ENCODE measurements at regions not wholly inside any gene's neighbourhood (a gene's known extent, or its start where the extent isn't known, plus 50 kb on each side); places are given as distances from the start of the nearest gene placed in this dataset.
"Not testable (repeated sequence)": the region's sequence is repeated elsewhere in the genome, so short reads cannot be mapped to it uniquely, and the experiment has no call there.

DNA sequence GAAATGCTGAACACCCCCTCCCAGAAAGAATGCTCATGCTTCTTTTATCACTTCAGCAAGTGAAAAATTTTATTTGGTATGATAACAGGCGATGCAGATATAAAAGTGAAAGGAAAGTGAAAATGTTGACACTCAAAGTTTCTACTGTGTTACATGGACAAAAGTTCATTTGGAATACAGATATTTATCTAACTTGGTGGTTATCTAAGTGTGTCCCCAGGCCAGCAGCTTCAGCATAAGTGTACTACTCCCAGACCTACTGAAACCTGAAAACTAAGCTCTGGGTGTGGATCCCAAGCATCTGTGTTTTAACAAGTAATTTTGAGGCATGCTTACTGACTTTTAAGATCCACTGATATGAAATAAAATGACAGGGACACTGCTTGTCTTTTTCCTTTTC is 157.1 kb upstream of the BCHE start:
- H3K27ac Mint-ChIP-seq, result no peak overlapping the region
- TF ChIP-seq, protein P1, sequence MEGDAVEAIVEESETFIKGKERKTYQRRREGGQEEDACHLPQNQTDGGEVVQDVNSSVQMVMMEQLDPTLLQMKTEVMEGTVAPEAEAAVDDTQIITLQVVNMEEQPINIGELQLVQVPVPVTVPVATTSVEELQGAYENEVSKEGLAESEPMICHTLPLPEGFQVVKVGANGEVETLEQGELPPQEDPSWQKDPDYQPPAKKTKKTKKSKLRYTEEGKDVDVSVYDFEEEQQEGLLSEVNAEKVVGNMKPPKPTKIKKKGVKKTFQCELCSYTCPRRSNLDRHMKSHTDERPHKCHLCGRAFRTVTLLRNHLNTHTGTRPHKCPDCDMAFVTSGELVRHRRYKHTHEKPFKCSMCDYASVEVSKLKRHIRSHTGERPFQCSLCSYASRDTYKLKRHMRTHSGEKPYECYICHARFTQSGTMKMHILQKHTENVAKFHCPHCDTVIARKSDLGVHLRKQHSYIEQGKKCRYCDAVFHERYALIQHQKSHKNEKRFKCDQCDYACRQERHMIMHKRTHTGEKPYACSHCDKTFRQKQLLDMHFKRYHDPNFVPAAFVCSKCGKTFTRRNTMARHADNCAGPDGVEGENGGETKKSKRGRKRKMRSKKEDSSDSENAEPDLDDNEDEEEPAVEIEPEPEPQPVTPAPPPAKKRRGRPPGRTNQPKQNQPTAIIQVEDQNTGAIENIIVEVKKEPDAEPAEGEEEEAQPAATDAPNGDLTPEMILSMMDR (IDR thresholded peaks at IDR 0.05), result no peak
- no peaks in the 10 kb centered on the region for H3K36me3 Mint-ChIP-seq (ENCODE audit: low read depth)
- H3K4me1 Mint-ChIP-seq (ENCODE audit: low read depth), result no peaks in the 10 kb centered on the region
- peaks cover 38% of the 10 kb centered on the region for H3K9me3 Mint-ChIP-seq
- H3K27me3 Mint-ChIP-seq (ENCODE audit: insufficient read depth), result no peaks in the 10 kb centered on the region
- DNase-seq, result no peak
- H3K4me3 Mint-ChIP-seq, result no peak overlapping the region

DNA sequence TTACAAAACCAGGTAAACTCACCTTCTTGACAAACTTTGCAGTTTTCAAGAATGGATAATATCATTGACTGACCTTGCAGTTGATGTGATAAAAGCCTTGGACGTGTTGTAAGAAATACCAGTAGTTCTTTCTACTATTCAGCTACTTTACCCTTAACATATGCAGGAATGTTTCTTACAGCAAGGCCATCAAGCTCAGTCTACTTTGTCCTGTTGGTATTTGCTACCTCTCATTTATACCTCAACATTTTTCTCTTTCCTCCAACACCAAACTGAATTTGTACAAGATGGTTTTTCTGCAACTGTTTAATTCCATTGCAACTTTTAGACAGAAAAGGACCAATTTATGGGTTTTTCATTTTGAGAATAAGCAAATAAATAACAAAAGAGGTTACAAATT is 147.4 kb upstream of the BCHE start:
- DNase-seq, result no peak
- Mint-ChIP-seq H3K4me1 (ENCODE audit: low read depth) (no peaks in the 10 kb centered on the region), H3K9me3 (peaks cover 10% of the 10 kb centered on the region), H3K27me3 (ENCODE audit: insufficient read depth) (no peaks in the 10 kb centered on the region), H3K36me3 (ENCODE audit: low read depth) (no peaks in the 10 kb centered on the region), H3K27ac (no peak overlapping the region), H3K4me3 (no peak overlapping the region)
- TF ChIP-seq, protein P1 (IDR thresholded peaks at IDR 0.05), result no peak

DNA sequence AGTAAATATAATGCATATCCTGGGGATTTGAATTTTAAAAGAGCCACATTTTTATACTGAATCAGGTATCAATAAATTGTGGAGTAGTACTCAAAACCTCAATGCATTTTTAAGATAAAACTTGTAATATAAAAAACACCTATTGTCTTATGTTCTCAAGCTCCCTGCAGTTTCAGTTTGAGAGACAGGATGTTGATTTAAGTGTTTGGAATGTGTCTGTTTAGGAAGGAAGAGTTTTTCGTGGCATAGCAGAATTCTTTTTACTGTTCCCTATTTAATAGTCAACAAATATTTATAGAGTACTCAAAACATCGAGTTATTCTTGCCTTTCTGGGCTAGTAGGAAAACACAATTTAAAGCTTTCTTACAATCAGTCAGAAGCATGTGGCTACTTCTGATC is 146.1 kb upstream of the BCHE start:
- Mint-ChIP-seq H3K27ac (no peak overlapping the region), H3K36me3 (ENCODE audit: low read depth) (no peaks in the 10 kb centered on the region), H3K9me3 (peaks cover 18% of the 10 kb centered on the region), H3K4me1 (ENCODE audit: low read depth) (no peaks in the 10 kb centered on the region), H3K4me3 (no peak overlapping the region), H3K27me3 (ENCODE audit: insufficient read depth) (no peaks in the 10 kb centered on the region)
- TF ChIP-seq, protein P1 (IDR thresholded peaks at IDR 0.05), result no peak
- no peak for DNase-seq

GRCh38 chr3:165981318-165981717 is 144.1 kb upstream of the BCHE start:
- Mint-ChIP-seq H3K27ac (no peak overlapping the region), H3K36me3 (ENCODE audit: low read depth) (no peaks in the 10 kb centered on the region), H3K4me1 (ENCODE audit: low read depth) (no peaks in the 10 kb centered on the region), H3K9me3 (peaks cover 26% of the 10 kb centered on the region), H3K4me3 (no peak overlapping the region), H3K27me3 (ENCODE audit: insufficient read depth) (no peaks in the 10 kb centered on the region)
- TF ChIP-seq, protein P1 (IDR thresholded peaks at IDR 0.05), result no peak
- DNase-seq, result no peak

DNA sequence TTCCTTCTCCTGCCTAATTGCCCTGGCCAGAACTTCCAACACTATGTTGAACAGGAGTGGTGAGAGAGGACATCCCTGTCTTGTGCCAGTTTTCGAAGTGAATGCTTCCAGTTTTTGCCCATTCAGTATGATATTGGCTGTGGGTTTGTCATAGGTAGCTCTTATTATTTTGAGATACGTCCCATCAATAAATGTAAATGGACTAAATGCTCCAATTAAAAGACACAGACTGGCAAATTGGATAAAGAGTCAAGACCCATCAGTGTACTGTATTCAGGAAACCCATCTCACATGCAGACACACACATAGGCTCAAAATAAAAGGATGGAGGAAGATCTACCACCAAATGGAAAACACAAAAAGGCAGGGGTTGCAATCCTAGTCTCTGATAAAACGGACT is 123.6 kb upstream of the BCHE start:
- not testable (repeated sequence) for H3K36me3 Mint-ChIP-seq (ENCODE audit: low read depth); H3K4me1 Mint-ChIP-seq (ENCODE audit: low read depth)

GRCh38 chr3:165954171-165954570 is 116.9 kb upstream of the BCHE start:
- no peak overlapping the region for H3K4me3 Mint-ChIP-seq
- no peaks in the 10 kb centered on the region for H3K36me3 Mint-ChIP-seq (ENCODE audit: low read depth)
- peaks cover 2% of the 10 kb centered on the region; the same call in 1 of the 2 replicates for H3K27me3 Mint-ChIP-seq (ENCODE audit: insufficient read depth)
- H3K27ac Mint-ChIP-seq, result no peak overlapping the region
- DNase-seq, result no peak
- peaks cover 48% of the 10 kb centered on the region for H3K9me3 Mint-ChIP-seq
- H3K4me1 Mint-ChIP-seq (ENCODE audit: low read depth), result no peaks in the 10 kb centered on the region
- TF ChIP-seq, protein P1 (IDR thresholded peaks at IDR 0.05), result no peak

More for the DNA sequence above, 123.6 kb upstream of the BCHE start:
- not testable (repeated sequence) for H3K4me3 Mint-ChIP-seq; H3K27ac Mint-ChIP-seq; H3K27me3 Mint-ChIP-seq (ENCODE audit: insufficient read depth); DNase-seq
- H3K9me3 Mint-ChIP-seq, result peaks cover 17% of the 10 kb centered on the region

Data from HFFc6 (cell line).